Spleen (tissue), 7 donors: ENCODE measurements at regions not wholly inside any gene's neighbourhood (a gene's known extent, or its start where the extent isn't known, plus 50 kb on each side); places are given as distances from the start of the nearest gene placed in this dataset.

Experiments used
- CTCF ChIP-seq, 11 experiments: fragments of 200-600 bp in 7 of 11; fragments of 450-650 bp in 4 of 11; sonication (generic) in 4 of 11; IDR thresholded peaks in 8 of 11; conservative IDR thresholded peaks in 3 of 11; 1 replicate in 7 of 11; 2 replicates in 4 of 11; pipeline versions ENCODE4 v1.4.0 to v1.8.0; 2016 to 2021; ENCODE audit warnings: antibody characterized with exemption in 11 of 11, inconsistent platforms in 4 of 11, mild to moderate bottlenecking in 1 of 11
- POLR2A ChIP-seq, 3 donors: fragments of 450-650 bp; IDR thresholded peaks; one replicate each; pipeline ENCODE4 v1.5.1; 2017; ENCODE audit warnings: antibody characterized with exemption in 3 of 3, mild to moderate bottlenecking in 1 of 3
- donor health status: DM: no; HTN: no; CAD: no; lungs with moderate emphysema.
- donor health status: DM: no; HTN: no; CAD: no.
- donor health status: DM: no; HTN: no; CAD: no.

- no peak for TF ChIP-seq CTCF (IDR thresholded peaks at IDR 0.05 in 8 of 11, conservative IDR thresholded peaks at IDR 0.05 in 3 of 11)
- no peak for TF ChIP-seq POLR2A (IDR thresholded peaks at IDR 0.05)
Observed at GRCh38 chr2:105596411-105596921, 148.2 kb upstream of the NCK2 start.
